DND-41 (cell line): ENCODE measurements at regions not wholly inside any gene's neighbourhood (a gene's known extent, or its start where the extent isn't known, plus 50 kb on each side); places are given as distances from the start of the nearest gene placed in this dataset.

ENCODE experiments used
- ATAC-seq: fragments of 200-7000 bp; cut with Tn5 transposase; 3 replicates; pipeline ENCODE4 v1.9.1; 2021; ENCODE audit warnings: low read depth; ENCODE audit not compliant: insufficient read depth
- DNase-seq: peaks from one replicate; pipeline ENCODE4 v3.0.0-alpha.2; 2020
- H2AFZ ChIP-seq: 2 replicates; pipeline ENCODE4 v1.6.0; 2012; ENCODE audit warnings: low read depth, low read length
- H3K27ac ChIP-seq: 2 replicates; pipeline ENCODE4 v1.5.1; 2012; ENCODE audit warnings: low read length, inconsistent platforms
- H3K27me3 ChIP-seq: fragments of 200-600 bp; sonication (generic); 2 replicates; pipeline ENCODE4 v1.6.0; 2012; ENCODE audit warnings: low read length, mild to moderate bottlenecking, inconsistent platforms; ENCODE audit not compliant: insufficient read depth, poor library complexity
- H3K36me3 ChIP-seq: 2 replicates; pipeline ENCODE4 v1.5.1; 2012; ENCODE audit warnings: low read length, inconsistent platforms; ENCODE audit not compliant: insufficient read depth
- H3K4me1 ChIP-seq: 2 replicates; pipeline ENCODE4 v1.5.1; 2012; ENCODE audit warnings: mild to moderate bottlenecking, low read length; ENCODE audit not compliant: insufficient read depth
- H3K4me2 ChIP-seq: 2 replicates; pipeline ENCODE4 v1.6.0; 2012; ENCODE audit warnings: mild to moderate bottlenecking, moderate library complexity, low read length, inconsistent platforms; ENCODE audit not compliant: insufficient read depth
- H3K4me3 ChIP-seq, 2 experiments: fragments of 200-600 bp in 1 of 2; shearing (Covaris generic) in 1 of 2; 2 replicates each; pipeline ENCODE4 v1.5.1; 2012 to 2016; ENCODE audit warnings: inconsistent platforms in 2 of 2, low read length in 2 of 2, mild to moderate bottlenecking in 2 of 2, low read depth in 1 of 2, moderate library complexity in 1 of 2
- H3K79me2 ChIP-seq: 2 replicates; pipeline ENCODE4 v1.6.0; 2012; ENCODE audit warnings: low read length, inconsistent platforms; ENCODE audit not compliant: insufficient read depth
- H3K9ac ChIP-seq: 2 replicates; pipeline ENCODE4 v1.6.0; 2012; ENCODE audit warnings: low read depth, mild to moderate bottlenecking, inconsistent platforms, low read length, moderate library complexity
- H3K9me3 ChIP-seq: 2 replicates; pipeline ENCODE4 v1.5.1; 2012; ENCODE audit warnings: low read length, moderate library complexity, mild to moderate bottlenecking, inconsistent platforms; ENCODE audit not compliant: insufficient read depth, severe bottlenecking
- H4K20me1 ChIP-seq: 2 replicates; pipeline ENCODE4 v1.6.0; 2012; ENCODE audit warnings: low read length; ENCODE audit not compliant: insufficient read depth
- CTCF ChIP-seq: IDR thresholded peaks from 2 replicates; pipeline ENCODE4 v1.5.1; 2012; ENCODE audit warnings: borderline replicate concordance, low read length, moderate library complexity, mild to moderate bottlenecking; ENCODE audit not compliant: poor library complexity, severe bottlenecking; ENCODE audit errors: extremely low read depth
- EZH2 ChIP-seq: IDR thresholded peaks from 3 replicates; pipeline ENCODE4 v1.6.1; 2012; ENCODE audit warnings: borderline replicate concordance, low read depth, mild to moderate bottlenecking, moderate library complexity, low read length, inconsistent platforms; ENCODE audit not compliant: severe bottlenecking

DNA sequence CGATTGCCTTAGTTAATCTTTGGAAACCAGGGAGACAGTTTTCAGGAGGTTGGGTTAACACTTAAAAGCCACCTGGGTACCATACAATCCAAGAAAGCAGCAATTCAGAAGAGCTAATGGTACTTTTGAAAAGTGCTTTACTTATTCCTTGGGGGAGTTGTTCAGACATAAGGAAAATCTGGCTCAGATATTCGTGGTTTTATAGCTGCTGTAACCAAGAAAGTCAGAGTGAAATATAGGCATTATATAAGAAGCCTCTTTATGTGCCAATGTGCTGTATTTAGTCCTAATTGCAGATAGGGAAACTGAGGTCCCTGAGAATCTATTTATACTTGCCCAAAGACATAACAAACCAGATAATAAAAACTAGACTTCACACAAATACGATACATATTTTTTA, 387.5 kb downstream of the COG6 start:
- Histone ChIP-seq H3K4me2 (no peak overlapping the region), H3K9ac (no peak overlapping the region), H3K27me3 (peaks cover 13% of the 10 kb centered on the region)

DNA sequence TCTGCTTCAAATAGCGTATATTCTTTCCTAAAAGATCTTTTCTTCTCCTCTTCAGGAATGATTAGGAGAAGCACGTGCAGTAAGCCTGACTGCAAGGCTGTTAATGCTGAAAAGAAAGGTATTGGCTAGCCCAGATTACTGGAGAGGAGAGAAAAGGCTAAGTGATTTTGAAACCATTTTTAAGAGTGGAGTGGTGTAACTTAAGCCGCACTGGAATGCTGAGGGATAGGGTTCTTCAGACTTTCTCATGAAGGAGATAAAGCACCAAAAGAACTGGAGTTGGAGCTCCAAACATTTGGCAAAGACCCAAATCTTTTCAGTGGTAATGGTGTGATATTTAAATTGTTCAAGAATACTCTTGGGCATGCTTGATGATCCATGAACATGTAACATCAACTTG, 388.3 kb downstream of the COG6 start:
- Histone ChIP-seq H3K27ac (no peak overlapping the region), H3K9me3 (no peaks in the 10 kb centered on the region), H2AFZ (no peak overlapping the region), H3K4me2 (no peak overlapping the region), H3K4me3 (no peak overlapping the region), H3K27me3 (peaks cover 10% of the 10 kb centered on the region), H3K9ac (no peak overlapping the region), H3K36me3 (no peaks in the 10 kb centered on the region), H4K20me1 (no peaks in the 10 kb centered on the region), H3K79me2 (no peaks in the 10 kb centered on the region), H3K4me1 (no peaks in the 10 kb centered on the region)
- no peak for TF ChIP-seq CTCF
- TF ChIP-seq EZH2: no peak
- DNase-seq (no peak), ATAC-seq (no peak)

More for the DNA sequence above, 387.5 kb downstream of the COG6 start:
- Histone ChIP-seq H3K9me3 (no peaks in the 10 kb centered on the region), H3K27ac (no peak overlapping the region), H3K4me3 (no peak overlapping the region), H2AFZ (no peak overlapping the region), H3K4me1 (no peaks in the 10 kb centered on the region), H4K20me1 (no peaks in the 10 kb centered on the region), H3K36me3 (no peaks in the 10 kb centered on the region), H3K79me2 (no peaks in the 10 kb centered on the region)
- TF ChIP-seq CTCF: no peak
- TF ChIP-seq EZH2: no peak
- DNase-seq: no peak
- no peak for ATAC-seq

DNA sequence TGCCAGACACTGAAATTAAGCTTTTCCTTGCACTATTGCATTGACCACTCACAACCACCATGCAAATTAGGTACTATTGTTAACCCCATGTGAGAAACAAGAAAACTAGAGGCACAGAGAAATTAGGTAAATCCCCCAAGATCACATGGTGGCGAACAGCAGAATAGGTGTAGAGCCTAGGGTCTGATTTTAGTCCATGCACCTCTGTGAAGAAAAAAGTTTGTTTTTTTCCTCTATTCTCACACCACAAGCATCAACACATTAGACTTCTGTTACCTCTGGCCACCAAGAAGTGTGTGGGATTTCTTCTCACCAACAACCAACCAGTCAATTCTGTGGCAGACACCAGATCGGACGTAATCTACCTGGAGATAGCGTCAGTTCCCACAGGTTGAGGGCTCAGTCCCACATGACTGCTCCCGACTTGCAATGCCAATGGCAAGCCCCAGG, 391.9 kb downstream of the COG6 start:
- TF ChIP-seq EZH2 (no peak), CTCF (no peak)
- Histone ChIP-seq H3K27me3 (peaks cover 7% of the 10 kb centered on the region), H2AFZ (no peak overlapping the region), H3K9ac (no peak overlapping the region), H3K4me3 (no peak overlapping the region), H3K9me3 (no peaks in the 10 kb centered on the region), H3K79me2 (no peaks in the 10 kb centered on the region), H3K4me2 (no peak overlapping the region), H3K36me3 (no peaks in the 10 kb centered on the region), H3K4me1 (no peaks in the 10 kb centered on the region), H4K20me1 (no peaks in the 10 kb centered on the region), H3K27ac (no peak overlapping the region)
- ATAC-seq (no peak), DNase-seq (no peak)

DNA sequence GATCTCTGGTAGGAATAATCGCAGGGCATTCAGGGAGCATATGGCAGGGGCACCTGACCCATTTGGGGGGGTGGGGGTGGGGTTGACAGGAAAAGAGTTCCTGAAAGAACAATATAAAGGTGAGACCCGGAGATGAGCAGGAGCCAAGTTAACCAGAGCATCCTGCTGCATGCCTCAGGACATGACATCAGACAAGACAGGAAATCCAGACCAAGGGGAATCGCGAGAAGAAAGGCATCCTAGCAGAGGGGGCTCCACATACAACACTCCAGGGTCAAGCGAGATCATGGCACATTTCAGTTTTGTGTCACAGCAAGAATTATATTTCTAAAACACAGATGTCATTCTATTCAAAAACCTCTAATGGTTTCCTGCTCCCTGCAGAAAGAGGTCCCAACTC, 393.1 kb downstream of the COG6 start:
- no peak overlapping the region for H3K4me2 ChIP-seq
- no peaks in the 10 kb centered on the region for H3K9me3 ChIP-seq
- ATAC-seq (no peak), DNase-seq (no peak)
- no peaks in the 10 kb centered on the region for H4K20me1 ChIP-seq
- no peaks in the 10 kb centered on the region for H3K36me3 ChIP-seq
- H3K9ac ChIP-seq: no peak overlapping the region
- no peak overlapping the region for H3K4me3 ChIP-seq
- H3K4me1 ChIP-seq: no peaks in the 10 kb centered on the region
- TF ChIP-seq CTCF (no peak), EZH2 (no peak)
- no peak overlapping the region for H3K27ac ChIP-seq
- no peaks in the 10 kb centered on the region for H3K79me2 ChIP-seq
- peaks cover 11% of the 10 kb centered on the region for H3K27me3 ChIP-seq
- no peak overlapping the region for H2AFZ ChIP-seq
